Keratinocyte (primary cell): ENCODE measurements at regions not wholly inside any gene's neighbourhood (a gene's known extent, or its start where the extent isn't known, plus 50 kb on each side); places are given as distances from the start of the nearest gene placed in this dataset.

Experiments
- DNase-seq: peaks from one replicate; pipeline ENCODE4 v3.0.0-alpha.2; 2011; ENCODE audit warnings: low read depth, missing footprints, low spot score
- FAIRE-seq: peaks from 2 replicates; lab custom pipeline; 2011; peaks lifted over from hg19 to GRCh38; lab: Jason Lieb, UNC
- H2AFZ ChIP-seq: 2 replicates; pipeline ENCODE4 v1.6.0; 2012; ENCODE audit warnings: low read length, control low read depth, inconsistent platforms; ENCODE audit not compliant: control insufficient read depth
- H3K27ac ChIP-seq: 2 replicates; pipeline ENCODE4 v1.5.1; 2011; ENCODE audit warnings: low read length; ENCODE audit not compliant: control insufficient read depth, insufficient read depth
- H3K27me3 ChIP-seq: 3 replicates; pipeline ENCODE4 v1.6.0; 2011; ENCODE audit warnings: low read length; ENCODE audit not compliant: control insufficient read depth, insufficient read depth; ENCODE audit errors: extremely low read depth
- H3K36me3 ChIP-seq, 2 experiments: 2 replicates in 1 of 2; 3 replicates in 1 of 2; pipeline ENCODE4 v1.5.1; 2011; ENCODE audit warnings: low read length in 2 of 2, mild to moderate bottlenecking in 1 of 2; ENCODE audit not compliant: control insufficient read depth in 2 of 2, insufficient read depth in 2 of 2; ENCODE audit errors: extremely low read depth in 1 of 2
- H3K4me1 ChIP-seq: 3 replicates; pipeline ENCODE4 v1.5.1; 2011; ENCODE audit warnings: low read length; ENCODE audit not compliant: control insufficient read depth, insufficient read depth; ENCODE audit errors: extremely low read depth
- H3K4me2 ChIP-seq: 3 replicates; pipeline ENCODE4 v1.6.0; 2011; ENCODE audit warnings: low read depth, low read length; ENCODE audit not compliant: control insufficient read depth, insufficient read depth; ENCODE audit errors: extremely low read depth
- H3K4me3 ChIP-seq, 3 experiments: fragments of 200-600 bp in 1 of 3; sonication (generic) in 1 of 3; 2 replicates in 2 of 3; 3 replicates in 1 of 3; pipeline ENCODE4 v1.5.1; 2011 to 2016; ENCODE audit warnings: low read length in 3 of 3, mild to moderate bottlenecking in 3 of 3, control low read depth in 2 of 3, inconsistent platforms in 1 of 3, low read depth in 1 of 3, mixed read lengths in 1 of 3, mixed run types in 1 of 3, moderate library complexity in 1 of 3; ENCODE audit not compliant: control insufficient read depth in 2 of 3, insufficient read depth in 2 of 3; ENCODE audit errors: extremely low read depth in 1 of 3
- H3K79me2 ChIP-seq: 2 replicates; pipeline ENCODE4 v1.6.0; 2012; ENCODE audit warnings: low read length; ENCODE audit not compliant: control insufficient read depth, insufficient read depth
- H3K9ac ChIP-seq: 3 replicates; pipeline ENCODE4 v1.6.0; 2011; ENCODE audit warnings: low read length; ENCODE audit not compliant: control insufficient read depth, insufficient read depth; ENCODE audit errors: extremely low read depth
- H3K9me1 ChIP-seq: 3 replicates; pipeline ENCODE4 v1.6.0; 2011; ENCODE audit warnings: low read length; ENCODE audit not compliant: control insufficient read depth, insufficient read depth; ENCODE audit errors: extremely low read depth
- H3K9me3 ChIP-seq: 2 replicates; pipeline ENCODE4 v1.5.1; 2012; ENCODE audit warnings: low read depth, low read length; ENCODE audit not compliant: control insufficient read depth
- H4K20me1 ChIP-seq: 3 replicates; pipeline ENCODE4 v1.6.0; 2011; ENCODE audit warnings: low read length; ENCODE audit not compliant: control insufficient read depth, insufficient read depth; ENCODE audit errors: extremely low read depth
- CTCF ChIP-seq, 3 experiments: IDR thresholded peaks in 1 of 3; conservative IDR thresholded peaks in 1 of 3; optimal IDR thresholded peaks in 1 of 3; 2 replicates in 2 of 3; 3 replicates in 1 of 3; pipeline versions ENCODE3 to v1.5.1; 2011; ENCODE audit warnings: low read length in 3 of 3, mild to moderate bottlenecking in 3 of 3, moderate library complexity in 2 of 3, control low read depth in 1 of 3, inconsistent platforms in 1 of 3; ENCODE audit not compliant: insufficient read depth in 2 of 3; ENCODE audit errors: extremely low read depth in 1 of 3
- EZH2 ChIP-seq: IDR thresholded peaks from one replicate; pipeline ENCODE4 v1.6.1; 2012; ENCODE audit warnings: inconsistent platforms, mild to moderate bottlenecking, low read length, moderate library complexity
- dilution Hi-C: fragments of 300-500 bp; cut with MboI; formaldehyde crosslinking; loops from one replicate; pipeline ENCODE4 v1.7.0; 2020; ENCODE audit warnings: low sequenced_read_pairs; ENCODE audit not compliant: extremely low pct_ligation_motif_present

GRCh38 chr4:7126981-7127380, 59.1 kb upstream of the GRPEL1 start:
- Histone ChIP-seq H3K4me1 (peaks cover 8% of the 10 kb centered on the region), H4K20me1 (no peaks in the 10 kb centered on the region), H3K4me2 (no peak overlapping the region), H3K9ac (no peak overlapping the region), H3K79me2 (no peaks in the 10 kb centered on the region), H3K4me3 (no peak overlapping the region), H2AFZ (no peak overlapping the region), H3K9me3 (no peaks in the 10 kb centered on the region), H3K9me1 (no peaks in the 10 kb centered on the region), H3K27me3 (no peaks in the 10 kb centered on the region), H3K27ac (no peak overlapping the region), H3K36me3 (no peaks in the 10 kb centered on the region)
- dilution Hi-C loops, result no loop called here
- DNase-seq (no peak), FAIRE-seq (no peak)
- TF ChIP-seq CTCF (optimal IDR thresholded peaks at IDR 0.05 in 1 of 3, IDR thresholded peaks at IDR 0.05 in 1 of 3, conservative IDR thresholded peaks at IDR 0.05 in 1 of 3; ENCODE audit: extremely low read depth in 1 of 3, insufficient read depth in 2 of 3, low read length in 3 of 3), result no peak
- no peak for TF ChIP-seq EZH2

DNA sequence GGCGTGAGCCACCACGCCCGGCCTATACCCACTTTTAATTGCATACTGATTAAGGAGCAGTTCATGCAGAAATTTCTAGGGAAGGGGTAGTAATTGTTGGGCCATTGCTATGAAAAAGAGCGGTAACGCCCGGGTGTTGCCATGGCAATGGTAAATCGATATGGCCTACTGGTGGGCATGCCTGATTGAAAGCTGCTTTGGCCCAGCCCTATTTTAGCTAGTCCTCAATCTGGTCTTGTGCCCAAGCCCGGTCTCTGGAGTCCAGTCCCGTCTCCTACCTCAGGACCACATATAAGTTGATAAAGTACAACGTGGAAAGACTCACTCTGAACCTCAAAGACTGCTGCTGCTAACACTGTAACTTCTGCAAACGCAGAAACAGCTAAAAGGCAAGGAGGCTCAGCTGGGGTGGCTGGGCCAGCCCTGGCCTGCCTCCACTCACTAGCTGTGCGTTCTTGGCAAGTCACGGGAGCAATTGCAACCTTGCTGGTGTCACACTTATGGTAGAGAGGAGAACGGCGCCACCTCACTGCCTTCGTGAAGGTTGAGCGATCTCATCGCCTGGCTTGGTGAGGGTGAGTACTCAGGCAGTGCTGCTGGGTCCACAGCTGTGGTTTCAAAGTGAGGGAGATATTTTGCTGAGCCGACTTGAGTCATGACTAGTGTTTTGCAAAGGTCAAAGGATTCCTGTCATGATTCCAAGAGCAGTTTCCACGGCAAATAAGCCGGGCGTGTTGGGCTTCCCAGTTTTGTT, 57.0 kb upstream of the GRPEL1 start:
- Histone ChIP-seq H3K36me3 (no peaks in the 10 kb centered on the region), H3K4me2 (peak overlapping the region; percentile 4), H3K27ac (no peak overlapping the region), H2AFZ (no peak overlapping the region), H4K20me1 (no peaks in the 10 kb centered on the region), H3K4me3 (no peak overlapping the region), H3K9ac (no peak overlapping the region), H3K79me2 (no peaks in the 10 kb centered on the region), H3K9me1 (no peaks in the 10 kb centered on the region), H3K9me3 (no peaks in the 10 kb centered on the region), H3K4me1 (peaks cover 8% of the 10 kb centered on the region), H3K27me3 (no peaks in the 10 kb centered on the region)
- dilution Hi-C loops, result no loop called here
- TF ChIP-seq EZH2, result no peak
- FAIRE-seq (peak; percentile 69), DNase-seq (no peak)
